ENCODE measurements at regions not wholly inside any gene's neighbourhood (a gene's known extent, or its start where the extent isn't known, plus 50 kb on each side); places are given as distances from the start of the nearest gene placed in this dataset.
"Not testable (repeated sequence)": the region's sequence is repeated elsewhere in the genome, so short reads cannot be mapped to it uniquely, and the experiment has no call there.

- DNase-seq (ENCODE audit: low spot score) (no peak), ATAC-seq (ENCODE audit: low read depth) (no peak)
- H3K4me1 ChIP-seq (ENCODE audit: insufficient read depth, poor library complexity, severe bottlenecking) = no peaks in the 10 kb centered on the region
- TF ChIP-seq CTCF (IDR thresholded peaks at IDR 0.05; ENCODE audit: poor library complexity, severe bottlenecking) = no peak
- H3K4me3 ChIP-seq (ENCODE audit: severe bottlenecking) = no peak overlapping the region
- no peaks in the 10 kb centered on the region for H3K27me3 ChIP-seq (ENCODE audit: insufficient read depth, poor library complexity, severe bottlenecking)
- no peak overlapping the region for H3K27ac ChIP-seq (ENCODE audit: poor library complexity, severe bottlenecking)
- H3K9me3 ChIP-seq (ENCODE audit: severe bottlenecking) = no peaks in the 10 kb centered on the region
- no peaks in the 10 kb centered on the region for H3K36me3 ChIP-seq (ENCODE audit: low read depth)
These were observed 89.1 kb downstream of the KATNIP start for GRCh38 chr16:27638833-27639560.

- H3K27ac ChIP-seq (ENCODE audit: poor library complexity, severe bottlenecking) = no peak overlapping the region
- peak; percentile 69 for ATAC-seq (ENCODE audit: low read depth)
- no peak for DNase-seq (ENCODE audit: low spot score)
- no peaks in the 10 kb centered on the region for H3K4me1 ChIP-seq (ENCODE audit: insufficient read depth, poor library complexity, severe bottlenecking)
- H3K4me3 ChIP-seq (ENCODE audit: severe bottlenecking) = no peak overlapping the region
- H3K36me3 ChIP-seq (ENCODE audit: low read depth) = no peaks in the 10 kb centered on the region
- H3K9me3 ChIP-seq (ENCODE audit: severe bottlenecking) = no peaks in the 10 kb centered on the region
- no peaks in the 10 kb centered on the region for H3K27me3 ChIP-seq (ENCODE audit: insufficient read depth, poor library complexity, severe bottlenecking)
- peak; percentile 69 for TF ChIP-seq CTCF (IDR thresholded peaks at IDR 0.05; ENCODE audit: poor library complexity, severe bottlenecking)
These were observed 89.8 kb downstream of the KATNIP start for GRCh38 chr16:27639561-27640276.

GRCh38 chr16:27640277-27640600 lies 90.3 kb downstream of the KATNIP start:
- DNase-seq (ENCODE audit: low spot score) = no peak
- TF ChIP-seq CTCF (IDR thresholded peaks at IDR 0.05; ENCODE audit: poor library complexity, severe bottlenecking) = no peak
- H3K36me3 ChIP-seq (ENCODE audit: low read depth) = no peaks in the 10 kb centered on the region
- ATAC-seq (ENCODE audit: low read depth) = peak; percentile 47
- H3K27me3 ChIP-seq (ENCODE audit: insufficient read depth, poor library complexity, severe bottlenecking) = no peaks in the 10 kb centered on the region
- no peak overlapping the region for H3K27ac ChIP-seq (ENCODE audit: poor library complexity, severe bottlenecking)
- no peaks in the 10 kb centered on the region for H3K9me3 ChIP-seq (ENCODE audit: severe bottlenecking)
- H3K4me1 ChIP-seq (ENCODE audit: insufficient read depth, poor library complexity, severe bottlenecking) = no peaks in the 10 kb centered on the region
- no peak overlapping the region for H3K4me3 ChIP-seq (ENCODE audit: severe bottlenecking)

- no peak overlapping the region for H3K4me3 ChIP-seq (ENCODE audit: severe bottlenecking)
- no peaks in the 10 kb centered on the region for H3K4me1 ChIP-seq (ENCODE audit: insufficient read depth, poor library complexity, severe bottlenecking)
- DNase-seq (ENCODE audit: low spot score) (no peak), ATAC-seq (ENCODE audit: low read depth) (no peak)
- H3K36me3 ChIP-seq (ENCODE audit: low read depth) = no peaks in the 10 kb centered on the region
- H3K27me3 ChIP-seq (ENCODE audit: insufficient read depth, poor library complexity, severe bottlenecking) = no peaks in the 10 kb centered on the region
- no peak for TF ChIP-seq CTCF (IDR thresholded peaks at IDR 0.05; ENCODE audit: poor library complexity, severe bottlenecking)
- H3K27ac ChIP-seq (ENCODE audit: poor library complexity, severe bottlenecking) = no peak overlapping the region
- H3K9me3 ChIP-seq (ENCODE audit: severe bottlenecking) = no peaks in the 10 kb centered on the region
These were observed 91.3 kb downstream of the KATNIP start for GRCh38 chr16:27641260-27641659.

- not testable (repeated sequence) for H3K27me3 ChIP-seq (ENCODE audit: insufficient read depth, poor library complexity, severe bottlenecking); H3K4me1 ChIP-seq (ENCODE audit: insufficient read depth, poor library complexity, severe bottlenecking); H3K36me3 ChIP-seq (ENCODE audit: low read depth); ATAC-seq (ENCODE audit: low read depth); H3K27ac ChIP-seq (ENCODE audit: poor library complexity, severe bottlenecking); H3K9me3 ChIP-seq (ENCODE audit: severe bottlenecking); DNase-seq (ENCODE audit: low spot score); H3K4me3 ChIP-seq (ENCODE audit: severe bottlenecking)
These were observed 91.9 kb downstream of the KATNIP start for GRCh38 chr16:27641734-27642415.

Measured in RWPE2 (cell line).